ENCODE measurements at regions not wholly inside any gene's neighbourhood (a gene's known extent, or its start where the extent isn't known, plus 50 kb on each side); places are given as distances from the start of the nearest gene placed in this dataset.

GRCh38 chr6:15790116-15790515, 127.3 kb upstream of the DTNBP1 start:
- Histone ChIP-seq H3K36me3 (no peaks in the 10 kb centered on the region), H3K9me3 (no peaks in the 10 kb centered on the region), H3K27ac (no peak overlapping the region), H3K4me1 (no peaks in the 10 kb centered on the region), H3K4me3 (no peak overlapping the region), H3K27me3 (no peaks in the 10 kb centered on the region)
- DNase-seq (ENCODE audit: low spot score in 2 of 2), result no peak
- intact Hi-C loops (cut with DNase I; ENCODE audit: low total_unique reads), result no loop called here
- TF ChIP-seq POLR2A (IDR thresholded peaks at IDR 0.05), result no peak
- TF ChIP-seq POLR2AphosphoS5 (IDR thresholded peaks at IDR 0.05), result no peak
- no peak for TF ChIP-seq CTCF (IDR thresholded peaks at IDR 0.05)

GRCh38 chr6:15786846-15787245, 124.0 kb upstream of the DTNBP1 start:
- H3K4me3 ChIP-seq, result no peak overlapping the region
- H3K36me3 ChIP-seq, result no peaks in the 10 kb centered on the region
- H3K27me3 ChIP-seq, result no peaks in the 10 kb centered on the region
- H3K4me1 ChIP-seq, result no peaks in the 10 kb centered on the region
- TF ChIP-seq POLR2A (IDR thresholded peaks at IDR 0.05) (no peak), CTCF (IDR thresholded peaks at IDR 0.05) (no peak), POLR2AphosphoS5 (IDR thresholded peaks at IDR 0.05) (no peak)
- intact Hi-C loops (cut with DNase I; ENCODE audit: low total_unique reads), result no loop called here
- no peak for DNase-seq (ENCODE audit: low spot score in 2 of 2)
- H3K9me3 ChIP-seq, result no peaks in the 10 kb centered on the region
- H3K27ac ChIP-seq, result no peak overlapping the region

GRCh38 chr6:15783484-15783883, 120.7 kb upstream of the DTNBP1 start:
- intact Hi-C loops (cut with DNase I; ENCODE audit: low total_unique reads), result no loop called here
- no peak overlapping the region for H3K27ac ChIP-seq
- no peak for TF ChIP-seq POLR2AphosphoS5 (IDR thresholded peaks at IDR 0.05)
- TF ChIP-seq POLR2A (IDR thresholded peaks at IDR 0.05), result no peak
- no peak overlapping the region for H3K4me3 ChIP-seq
- no peaks in the 10 kb centered on the region for H3K27me3 ChIP-seq
- H3K36me3 ChIP-seq, result no peaks in the 10 kb centered on the region
- H3K4me1 ChIP-seq, result no peaks in the 10 kb centered on the region
- DNase-seq (ENCODE audit: low spot score in 2 of 2), result no peak
- H3K9me3 ChIP-seq, result no peaks in the 10 kb centered on the region

- no peaks in the 10 kb centered on the region for H3K27me3 ChIP-seq
- intact Hi-C loops (cut with DNase I; ENCODE audit: low total_unique reads), result no loop called here
- no peak overlapping the region for H3K4me3 ChIP-seq
- H3K36me3 ChIP-seq, result no peaks in the 10 kb centered on the region
- H3K4me1 ChIP-seq, result no peaks in the 10 kb centered on the region
- TF ChIP-seq POLR2AphosphoS5 (IDR thresholded peaks at IDR 0.05), result no peak
- no peak for DNase-seq (ENCODE audit: low spot score in 2 of 2)
- H3K9me3 ChIP-seq, result no peaks in the 10 kb centered on the region
- H3K27ac ChIP-seq, result no peak overlapping the region
These were observed 119.1 kb upstream of the DTNBP1 start for GRCh38 chr6:15781890-15782289.

- Histone ChIP-seq H3K27ac (no peak overlapping the region), H3K27me3 (no peaks in the 10 kb centered on the region), H3K4me3 (no peak overlapping the region), H3K36me3 (no peaks in the 10 kb centered on the region), H3K4me1 (no peaks in the 10 kb centered on the region), H3K9me3 (no peaks in the 10 kb centered on the region)
- DNase-seq (ENCODE audit: low spot score in 2 of 2), result no peak
- TF ChIP-seq POLR2AphosphoS5 (IDR thresholded peaks at IDR 0.05) (no peak), CTCF (IDR thresholded peaks at IDR 0.05) (no peak), POLR2A (IDR thresholded peaks at IDR 0.05) (no peak)
- intact Hi-C loops (cut with DNase I; ENCODE audit: low total_unique reads), result no loop called here
These were observed 118.5 kb upstream of the DTNBP1 start for GRCh38 chr6:15781333-15781732.

- no peaks in the 10 kb centered on the region for H3K4me1 ChIP-seq
- H3K4me3 ChIP-seq, result no peak overlapping the region
- no peak for TF ChIP-seq CTCF (IDR thresholded peaks at IDR 0.05)
- TF ChIP-seq POLR2A (IDR thresholded peaks at IDR 0.05), result no peak
- H3K9me3 ChIP-seq, result no peaks in the 10 kb centered on the region
- H3K27me3 ChIP-seq, result no peaks in the 10 kb centered on the region
- no peaks in the 10 kb centered on the region for H3K36me3 ChIP-seq
- no peak for DNase-seq (ENCODE audit: low spot score in 2 of 2)
- intact Hi-C loops (cut with DNase I; ENCODE audit: low total_unique reads), result no loop called here
- no peak overlapping the region for H3K27ac ChIP-seq
These were observed 117.6 kb upstream of the DTNBP1 start for GRCh38 chr6:15780437-15780836.

All from breast epithelium (tissue), 4 donors.